Ishikawa (cell line): ENCODE measurements at regions not wholly inside any gene's neighbourhood (a gene's known extent, or its start where the extent isn't known, plus 50 kb on each side); places are given as distances from the start of the nearest gene placed in this dataset.

Experiments used
- CEBPB ChIP-seq: IDR thresholded peaks from 2 replicates; pipeline ENCODE4 v1.6.1; 2012
- CREB1 ChIP-seq: IDR thresholded peaks from 2 replicates; pipeline ENCODE4 v1.6.1; 2012; ENCODE audit warnings: low read depth
- EGR1 ChIP-seq: IDR thresholded peaks from 2 replicates; pipeline ENCODE4 v1.6.1; 2012
- EP300 ChIP-seq: IDR thresholded peaks from 2 replicates; pipeline ENCODE4 v1.6.1; 2012; ENCODE audit warnings: borderline replicate concordance
- FOXM1 ChIP-seq: IDR thresholded peaks from 2 replicates; pipeline ENCODE4 v1.6.1; 2012; ENCODE audit warnings: low read depth, borderline replicate concordance
- NFIC ChIP-seq: IDR thresholded peaks from 2 replicates; pipeline ENCODE4 v1.6.1; 2012
- RAD21 ChIP-seq: IDR thresholded peaks from 2 replicates; pipeline ENCODE4 v1.6.1; 2012; ENCODE audit warnings: low read depth
- TAF1 ChIP-seq: IDR thresholded peaks from 2 replicates; pipeline ENCODE4 v1.6.1; 2012; ENCODE audit warnings: low read depth, mild to moderate bottlenecking
- TCF12 ChIP-seq: IDR thresholded peaks from 2 replicates; pipeline ENCODE4 v1.6.1; 2012; ENCODE audit warnings: low read depth
- TEAD4 ChIP-seq: IDR thresholded peaks from 2 replicates; pipeline ENCODE4 v1.6.1; 2012
- YY1 ChIP-seq: IDR thresholded peaks from 2 replicates; pipeline ENCODE4 v1.6.1; 2012; ENCODE audit warnings: low read depth
- ZBTB7A ChIP-seq: IDR thresholded peaks from 2 replicates; pipeline ENCODE4 v1.6.1; 2012; ENCODE audit warnings: low read depth
- TF ChIP-seq, protein P1 (sequence below): IDR thresholded peaks from 2 replicates; pipeline ENCODE4 v1.6.1; 2012
- TF ChIP-seq, protein P2 (sequence below): IDR thresholded peaks from 2 replicates; pipeline ENCODE4 v1.6.1; 2012; ENCODE audit warnings: low read depth, mild to moderate bottlenecking
- TF ChIP-seq, protein P3 (sequence below): IDR thresholded peaks from 2 replicates; pipeline ENCODE4 v1.6.1; 2012

DNA sequence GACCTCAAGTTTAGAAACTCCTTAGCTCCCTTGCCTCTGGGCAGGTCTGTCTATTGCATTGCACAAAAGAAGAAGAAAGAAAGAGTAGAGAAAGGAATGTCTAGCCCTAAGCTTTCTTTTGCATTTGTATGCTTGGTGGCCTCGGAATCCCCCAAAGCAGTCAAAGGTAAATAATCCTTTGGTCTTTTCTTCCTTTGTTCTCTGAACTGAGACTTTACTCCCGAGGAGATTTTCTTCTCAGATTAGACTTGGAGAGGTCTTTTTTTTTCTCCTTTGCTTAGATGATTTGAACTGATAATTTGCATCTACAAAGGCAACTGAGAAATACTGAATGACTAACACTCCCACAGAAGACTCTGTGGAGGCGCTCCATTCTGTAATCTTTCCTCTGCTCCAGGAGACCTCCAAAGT is 93.2 kb downstream of the AKR1D1 start:
- TF ChIP-seq CEBPB (no peak), ZBTB7A (no peak), TCF12 (no peak), CREB1 (no peak), EP300 (no peak), TEAD4 (no peak), RAD21 (no peak)
- TF ChIP-seq, protein P1, sequence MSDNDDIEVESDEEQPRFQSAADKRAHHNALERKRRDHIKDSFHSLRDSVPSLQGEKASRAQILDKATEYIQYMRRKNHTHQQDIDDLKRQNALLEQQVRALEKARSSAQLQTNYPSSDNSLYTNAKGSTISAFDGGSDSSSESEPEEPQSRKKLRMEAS, result no peak
- TF ChIP-seq, protein P2, sequence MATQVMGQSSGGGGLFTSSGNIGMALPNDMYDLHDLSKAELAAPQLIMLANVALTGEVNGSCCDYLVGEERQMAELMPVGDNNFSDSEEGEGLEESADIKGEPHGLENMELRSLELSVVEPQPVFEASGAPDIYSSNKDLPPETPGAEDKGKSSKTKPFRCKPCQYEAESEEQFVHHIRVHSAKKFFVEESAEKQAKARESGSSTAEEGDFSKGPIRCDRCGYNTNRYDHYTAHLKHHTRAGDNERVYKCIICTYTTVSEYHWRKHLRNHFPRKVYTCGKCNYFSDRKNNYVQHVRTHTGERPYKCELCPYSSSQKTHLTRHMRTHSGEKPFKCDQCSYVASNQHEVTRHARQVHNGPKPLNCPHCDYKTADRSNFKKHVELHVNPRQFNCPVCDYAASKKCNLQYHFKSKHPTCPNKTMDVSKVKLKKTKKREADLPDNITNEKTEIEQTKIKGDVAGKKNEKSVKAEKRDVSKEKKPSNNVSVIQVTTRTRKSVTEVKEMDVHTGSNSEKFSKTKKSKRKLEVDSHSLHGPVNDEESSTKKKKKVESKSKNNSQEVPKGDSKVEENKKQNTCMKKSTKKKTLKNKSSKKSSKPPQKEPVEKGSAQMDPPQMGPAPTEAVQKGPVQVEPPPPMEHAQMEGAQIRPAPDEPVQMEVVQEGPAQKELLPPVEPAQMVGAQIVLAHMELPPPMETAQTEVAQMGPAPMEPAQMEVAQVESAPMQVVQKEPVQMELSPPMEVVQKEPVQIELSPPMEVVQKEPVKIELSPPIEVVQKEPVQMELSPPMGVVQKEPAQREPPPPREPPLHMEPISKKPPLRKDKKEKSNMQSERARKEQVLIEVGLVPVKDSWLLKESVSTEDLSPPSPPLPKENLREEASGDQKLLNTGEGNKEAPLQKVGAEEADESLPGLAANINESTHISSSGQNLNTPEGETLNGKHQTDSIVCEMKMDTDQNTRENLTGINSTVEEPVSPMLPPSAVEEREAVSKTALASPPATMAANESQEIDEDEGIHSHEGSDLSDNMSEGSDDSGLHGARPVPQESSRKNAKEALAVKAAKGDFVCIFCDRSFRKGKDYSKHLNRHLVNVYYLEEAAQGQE, result no peak

DNA sequence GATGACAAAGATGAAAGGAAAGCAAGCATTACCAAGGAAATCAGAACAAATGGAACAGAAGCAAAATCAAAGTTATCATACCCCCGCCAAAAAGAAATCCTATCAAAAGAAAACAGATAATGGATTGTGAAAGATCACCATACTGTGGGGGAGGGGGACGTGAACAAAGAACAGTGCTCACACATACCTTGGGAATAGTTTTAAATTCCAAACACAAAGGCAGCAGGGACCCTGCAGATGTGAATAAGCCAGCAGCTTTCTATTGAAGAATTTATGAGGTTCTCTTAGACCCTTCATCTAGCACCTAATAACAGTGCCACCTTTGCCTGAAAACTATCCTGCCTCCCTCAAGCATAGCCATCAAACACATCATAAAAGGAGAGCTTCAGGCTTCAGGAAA is 94.0 kb downstream of the AKR1D1 start:
- TF ChIP-seq YY1, result no peak
- TF ChIP-seq, protein P2, result no peak
- TF ChIP-seq ZBTB7A, result no peak
- no peak for TF ChIP-seq CEBPB
- TF ChIP-seq CREB1, result no peak
- TF ChIP-seq EP300, result no peak
- TF ChIP-seq, protein P1, result no peak
- no peak for TF ChIP-seq TEAD4
- no peak for TF ChIP-seq TCF12
- TF ChIP-seq EGR1, result no peak
- no peak for TF ChIP-seq RAD21

DNA sequence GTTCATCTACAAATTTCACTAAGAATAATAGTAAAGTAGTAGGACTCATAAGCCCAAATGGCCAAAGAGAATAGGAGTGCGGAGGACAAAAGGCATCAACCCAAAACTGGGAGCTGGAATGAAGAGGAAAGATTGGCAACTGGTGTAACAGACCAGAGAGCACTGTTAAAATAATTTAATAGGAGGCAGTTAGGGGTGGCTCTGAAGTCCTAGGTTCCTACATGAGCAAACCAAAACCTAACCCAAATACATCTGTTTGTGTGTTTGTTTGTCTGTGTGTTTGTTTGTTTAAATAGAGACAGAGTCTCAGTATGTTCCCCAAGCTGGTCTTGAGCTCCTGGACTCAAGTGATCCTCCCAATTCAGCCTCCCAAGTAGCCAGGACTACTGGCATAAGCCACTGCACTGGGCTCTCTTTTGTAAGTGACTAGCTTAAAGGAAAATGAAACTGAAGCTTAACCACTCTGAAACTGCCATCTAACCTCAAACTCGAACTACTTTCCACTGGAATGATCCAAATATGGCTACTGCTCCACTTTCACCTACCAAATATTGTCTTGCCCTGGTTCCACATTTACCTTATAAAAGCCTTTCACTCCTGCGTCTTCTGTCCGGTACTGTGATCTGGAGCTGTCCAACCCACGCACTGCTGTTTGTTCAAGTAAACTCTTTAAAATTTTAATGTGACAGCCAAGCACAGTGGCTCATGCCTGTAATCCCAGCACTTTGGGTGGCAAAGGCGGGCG is 94.9 kb downstream of the AKR1D1 start:
- TF ChIP-seq YY1 (no peak), TAF1 (no peak), TCF12 (no peak), NFIC (no peak), CREB1 (no peak), ZBTB7A (no peak), EP300 (no peak), FOXM1 (no peak), CEBPB (no peak)

DNA sequence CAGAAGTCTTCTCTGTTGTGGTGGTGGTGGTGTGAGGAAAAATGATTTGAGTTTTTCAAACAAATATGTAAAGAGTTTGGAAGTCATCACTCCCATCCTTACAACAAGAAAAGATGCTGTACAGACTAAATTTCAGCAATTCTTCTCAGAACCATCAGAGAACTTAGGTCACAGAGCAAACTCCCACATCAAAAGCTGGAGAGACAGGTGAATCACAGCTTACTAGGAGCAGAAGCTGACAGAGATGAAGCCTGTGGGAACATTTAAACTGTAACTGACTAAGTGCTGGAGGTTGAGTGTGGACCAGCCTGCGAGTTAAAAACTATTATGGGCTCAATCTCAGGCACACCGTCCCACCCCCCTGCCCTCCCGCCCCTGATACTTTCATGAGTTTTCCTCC is 97.3 kb downstream of the AKR1D1 start:
- TF ChIP-seq YY1, result no peak
- TF ChIP-seq NFIC, result no peak
- TF ChIP-seq, protein P2, result no peak
- TF ChIP-seq, protein P1, result no peak
- no peak for TF ChIP-seq EGR1
- TF ChIP-seq TCF12, result no peak
- TF ChIP-seq ZBTB7A, result no peak
- TF ChIP-seq CEBPB, result no peak
- TF ChIP-seq FOXM1, result no peak
- TF ChIP-seq, protein P3, sequence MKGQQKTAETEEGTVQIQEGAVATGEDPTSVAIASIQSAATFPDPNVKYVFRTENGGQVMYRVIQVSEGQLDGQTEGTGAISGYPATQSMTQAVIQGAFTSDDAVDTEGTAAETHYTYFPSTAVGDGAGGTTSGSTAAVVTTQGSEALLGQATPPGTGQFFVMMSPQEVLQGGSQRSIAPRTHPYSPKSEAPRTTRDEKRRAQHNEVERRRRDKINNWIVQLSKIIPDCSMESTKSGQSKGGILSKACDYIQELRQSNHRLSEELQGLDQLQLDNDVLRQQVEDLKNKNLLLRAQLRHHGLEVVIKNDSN, result no peak
- no peak for TF ChIP-seq TAF1
- TF ChIP-seq RAD21, result no peak
- no peak for TF ChIP-seq TEAD4
- TF ChIP-seq EP300, result no peak
- no peak for TF ChIP-seq CREB1

DNA sequence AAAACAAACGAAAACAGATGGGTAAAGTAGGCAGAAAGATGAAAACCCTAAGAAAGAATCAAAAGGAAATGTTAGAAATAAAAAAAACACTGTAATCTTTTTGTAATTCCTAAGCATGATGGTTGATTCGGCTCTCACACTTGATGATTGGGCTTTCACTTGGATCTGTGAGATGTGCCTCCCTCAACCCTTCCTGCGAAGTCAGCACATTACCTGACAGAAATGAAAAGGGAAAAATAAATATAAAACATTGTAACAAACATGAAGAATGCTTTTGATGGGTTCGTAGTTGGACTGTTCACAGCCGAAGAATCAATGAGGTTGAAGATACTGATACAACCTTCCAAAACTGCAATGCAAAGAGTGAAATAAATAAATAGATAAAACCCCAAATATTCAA is 99.8 kb downstream of the AKR1D1 start:
- no peak for TF ChIP-seq TAF1
- TF ChIP-seq YY1, result no peak
- TF ChIP-seq, protein P2, result no peak
- TF ChIP-seq, protein P1, result no peak
- TF ChIP-seq ZBTB7A, result no peak
